Umbilical cord (tissue), 1 donor: ENCODE measurements at regions not wholly inside any gene's neighbourhood (a gene's known extent, or its start where the extent isn't known, plus 50 kb on each side); places are given as distances from the start of the nearest gene placed in this dataset.

Source experiments
- DNase-seq: peaks from one replicate; pipeline ENCODE4 v3.0.0-alpha.2; 2015; ENCODE audit warnings: low spot score

GRCh38 chr14:80379035-80379434 lies 167.7 kb upstream of the DIO2 start:
- no peak for DNase-seq

- no peak for DNase-seq
Measured at GRCh38 chr14:80378084-80378690, 166.9 kb upstream of the DIO2 start.

GRCh38 chr14:80364816-80365215 lies 153.5 kb upstream of the DIO2 start:
- DNase-seq = no peak

DNA sequence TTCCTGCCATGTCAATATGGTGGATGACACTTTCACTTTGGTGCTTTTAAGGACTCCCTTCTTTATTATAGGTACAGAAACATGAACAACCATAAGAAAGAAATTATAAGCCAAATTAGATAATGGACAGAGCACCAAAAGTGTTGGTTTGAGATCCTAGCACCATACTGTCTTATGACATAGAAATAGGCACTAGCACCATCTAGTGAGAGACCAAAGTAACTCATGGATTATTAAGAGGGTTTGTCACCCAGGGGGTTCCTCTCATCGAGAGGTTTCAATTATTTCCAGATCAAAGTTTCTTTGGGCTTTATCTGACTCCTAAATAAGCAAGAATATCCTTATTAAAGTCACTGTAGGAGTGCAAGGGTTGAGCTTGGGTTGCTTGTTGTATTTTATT lies 153.0 kb upstream of the DIO2 start:
- no peak for DNase-seq

DNA sequence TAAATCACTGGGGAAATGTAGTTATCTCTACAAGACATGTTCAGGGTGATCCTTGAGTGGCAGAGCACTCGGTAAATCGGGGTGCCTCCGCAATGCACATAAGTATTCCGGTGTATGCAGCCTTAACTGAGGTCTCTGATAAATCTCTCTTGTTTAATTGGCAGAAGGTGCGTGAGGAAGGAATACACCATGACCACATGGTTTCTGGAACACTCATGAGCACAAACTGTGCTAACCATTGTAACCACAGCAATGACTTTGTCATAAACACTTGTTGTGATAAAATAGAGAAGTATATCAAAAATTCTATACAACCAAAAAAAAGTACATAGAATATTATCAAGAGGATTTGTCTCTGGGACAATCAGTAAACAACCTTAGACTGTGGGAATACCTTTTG lies 146.8 kb upstream of the DIO2 start:
- no peak for DNase-seq

GRCh38 chr14:80356413-80356812 lies 145.1 kb upstream of the DIO2 start:
- no peak for DNase-seq

- no peak for DNase-seq
Measured at GRCh38 chr14:80354860-80355581, 143.7 kb upstream of the DIO2 start.

DNA sequence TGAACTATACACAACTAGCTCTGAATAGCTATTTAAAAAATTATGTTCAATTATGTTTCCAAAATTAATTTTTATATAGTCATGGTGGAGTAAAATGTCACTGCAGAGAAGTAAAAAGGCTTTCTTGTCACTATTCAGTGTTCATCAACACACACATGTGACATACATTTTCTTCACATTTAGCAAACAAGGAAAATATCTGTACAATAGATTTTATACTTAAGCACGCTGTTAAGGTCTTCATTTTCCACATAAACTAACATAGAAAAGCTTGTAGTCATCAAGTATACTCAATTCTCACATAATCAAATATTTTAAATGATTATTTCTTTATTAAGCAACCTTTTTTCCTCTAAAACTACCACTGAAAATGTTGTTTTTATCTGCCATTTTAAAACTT lies 141.2 kb upstream of the DIO2 start:
- no peak for DNase-seq

DNA sequence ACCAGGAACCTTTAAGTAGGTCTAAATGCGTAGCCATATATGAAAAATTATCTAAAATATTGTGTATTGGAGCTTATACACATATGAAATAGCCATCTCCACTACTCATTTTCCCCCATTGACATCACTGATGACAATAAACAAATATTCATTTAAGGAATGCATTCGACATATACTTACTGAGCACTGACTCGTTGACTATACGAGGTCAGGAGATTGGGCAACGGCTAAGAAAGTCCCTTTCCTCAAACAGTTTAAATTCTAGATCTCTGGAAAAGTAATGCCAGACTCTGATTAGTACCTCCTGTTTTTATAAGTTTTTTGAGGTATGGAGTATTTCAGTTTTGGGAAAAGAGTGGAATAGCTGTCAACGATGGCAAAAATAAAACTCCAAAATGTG lies 139.4 kb upstream of the DIO2 start:
- DNase-seq = no peak

DNA sequence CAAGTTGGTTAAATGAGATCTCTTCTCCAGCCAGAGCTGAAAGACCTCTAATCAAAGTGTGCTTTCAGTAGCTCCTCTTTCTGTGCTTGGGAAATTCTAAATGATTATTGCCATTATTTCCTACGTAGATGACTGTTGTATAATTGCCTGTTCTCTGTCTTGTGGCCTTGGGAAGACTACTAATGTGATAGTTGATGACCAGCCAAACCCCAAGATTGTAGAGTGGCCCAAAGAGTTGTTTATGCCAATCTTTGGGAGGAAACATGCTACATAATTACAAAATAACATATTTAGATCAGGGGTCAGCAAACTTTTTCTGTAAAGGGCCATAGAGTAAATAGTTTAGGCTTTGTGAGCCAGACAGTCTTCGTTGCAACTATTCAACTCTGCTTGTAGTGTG lies 135.1 kb upstream of the DIO2 start:
- DNase-seq = no peak

GRCh38 chr14:80344208-80344607 lies 132.9 kb upstream of the DIO2 start:
- no peak for DNase-seq

- peak; percentile 6 for DNase-seq
Measured at GRCh38 chr14:80336608-80337106, 125.4 kb upstream of the DIO2 start.

GRCh38 chr14:80325688-80326087 lies 114.4 kb upstream of the DIO2 start:
- DNase-seq = no peak

GRCh38 chr14:80325112-80325511 lies 113.8 kb upstream of the DIO2 start:
- DNase-seq = no peak

GRCh38 chr14:80324649-80325048 lies 113.3 kb upstream of the DIO2 start:
- DNase-seq = no peak

- DNase-seq = no peak
Measured at GRCh38 chr14:80323038-80323665, 111.8 kb upstream of the DIO2 start.

GRCh38 chr14:80316441-80316840 lies 105.1 kb upstream of the DIO2 start:
- DNase-seq = no peak

DNA sequence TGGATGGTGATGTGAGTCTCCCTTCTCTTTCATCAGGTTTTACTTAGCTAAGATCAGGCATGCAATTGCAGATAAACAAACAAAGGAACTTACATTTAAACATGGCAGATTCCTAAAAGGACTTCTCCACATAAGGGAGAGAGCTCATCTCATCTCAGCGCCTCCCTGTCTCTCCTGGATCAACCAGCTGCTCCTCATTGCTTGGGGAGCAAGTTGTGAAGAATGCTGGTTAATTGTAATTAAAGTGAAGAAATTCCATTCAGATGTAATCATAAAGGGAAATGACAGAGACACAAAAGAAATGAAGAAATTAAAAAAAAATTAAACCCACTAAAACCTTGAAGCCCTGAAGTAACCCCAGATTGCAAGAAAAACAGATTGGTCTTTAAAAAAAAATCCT lies 104.4 kb upstream of the DIO2 start:
- no peak for DNase-seq

DNA sequence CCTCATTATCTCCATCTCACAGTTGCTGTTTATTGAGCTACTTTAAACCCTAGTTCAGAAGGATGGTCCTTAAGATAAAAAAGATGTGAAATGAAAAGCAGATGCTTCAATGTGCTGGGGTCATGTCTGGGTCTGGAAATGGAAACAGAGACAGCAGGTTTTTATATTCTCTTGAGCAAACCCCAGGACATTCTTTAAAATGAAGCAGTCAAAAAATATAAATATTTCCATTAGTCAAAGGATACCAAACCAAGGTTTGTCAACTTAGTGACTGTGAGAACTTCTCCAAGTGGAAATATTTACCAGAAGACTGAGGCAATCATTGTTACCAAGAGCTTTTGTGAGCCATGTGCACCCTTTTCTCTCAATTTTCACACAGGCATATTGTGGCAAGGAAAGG lies 102.5 kb upstream of the DIO2 start:
- DNase-seq = peak; percentile 2

- DNase-seq = no peak
Measured at GRCh38 chr14:80310938-80311750, 99.8 kb upstream of the DIO2 start.

- DNase-seq = no peak
Measured at GRCh38 chr14:80304125-80304766, 92.9 kb upstream of the DIO2 start.

GRCh38 chr14:80300351-80300750 lies 89.0 kb upstream of the DIO2 start:
- no peak for DNase-seq
